GM23338 (cell line): ENCODE measurements at regions not wholly inside any gene's neighbourhood (a gene's known extent, or its start where the extent isn't known, plus 50 kb on each side); places are given as distances from the start of the nearest gene placed in this dataset.

Experiments used
- ATAC-seq: fragments of 200-7000 bp; cut with Tn5 transposase; 3 replicates; pipeline ENCODE4 v1.9.1; 2020
- DNase-seq: peaks from one replicate; pipeline ENCODE4 v3.0.0-alpha.2; 2015; ENCODE audit warnings: low spot score
- H2AFZ ChIP-seq: fragments of 200-600 bp; sonication (generic); 2 replicates; pipeline ENCODE4 v1.8.0; 2016; ENCODE audit warnings: antibody characterized with exemption, mild to moderate bottlenecking, moderate library complexity
- H3F3A ChIP-seq: fragments of 200-600 bp; sonication (generic); replicated peaks from 2 replicates; pipeline ENCODE4 v1.8.0; 2017; ENCODE audit warnings: antibody characterized with exemption, mixed run types, low read depth
- H3K27ac ChIP-seq: fragments of 200-600 bp; sonication (generic); 2 replicates; pipeline ENCODE4 v1.6.1; 2016; ENCODE audit warnings: low read depth
- H3K27me3 ChIP-seq: fragments of 200-600 bp; sonication (generic); 2 replicates; pipeline ENCODE4 v1.8.0; 2016; ENCODE audit warnings: mild to moderate bottlenecking, mixed run types, moderate library complexity; ENCODE audit not compliant: insufficient read depth
- H3K36me3 ChIP-seq: fragments of 200-600 bp; sonication (generic); 2 replicates; pipeline ENCODE4 v1.8.0; 2016; ENCODE audit warnings: mild to moderate bottlenecking; ENCODE audit not compliant: insufficient read depth
- H3K4me1 ChIP-seq: fragments of 200-600 bp; sonication (generic); 2 replicates; pipeline ENCODE4 v1.8.0; 2016; ENCODE audit warnings: mild to moderate bottlenecking, moderate library complexity; ENCODE audit not compliant: insufficient read depth
- H3K4me2 ChIP-seq: fragments of 200-600 bp; sonication (generic); 2 replicates; pipeline ENCODE4 v1.7.1; 2017; ENCODE audit warnings: mixed run types
- H3K4me3 ChIP-seq: fragments of 200-600 bp; sonication (generic); 2 replicates; pipeline ENCODE4 v1.6.1; 2016; ENCODE audit warnings: mixed run types
- H3K79me2 ChIP-seq: fragments of 200-600 bp; sonication (generic); replicated peaks from 2 replicates; pipeline ENCODE4 v1.8.0; 2017; ENCODE audit warnings: mild to moderate bottlenecking; ENCODE audit not compliant: insufficient read depth
- H3K9me2 ChIP-seq: fragments of 200-600 bp; sonication (generic); 2 replicates; pipeline ENCODE4 v1.8.0; 2017; ENCODE audit not compliant: insufficient read depth
- H4K20me1 ChIP-seq: fragments of 200-600 bp; sonication (generic); replicated peaks from 2 replicates; pipeline ENCODE4 v1.8.0; 2017; ENCODE audit warnings: mild to moderate bottlenecking; ENCODE audit not compliant: insufficient read depth
- H3K27ac Mint-ChIP-seq: 2 replicates; pipeline ENCODE4 v1.8.0; 2020; ENCODE audit warnings: inconsistent platforms, mild to moderate bottlenecking, moderate library complexity, mixed read lengths
- H3K27me3 Mint-ChIP-seq: 3 replicates; pipeline ENCODE4 v1.8.0; 2022; ENCODE audit warnings: low read depth, mild to moderate bottlenecking, moderate library complexity, mixed read lengths, inconsistent platforms; ENCODE audit not compliant: insufficient read depth, poor library complexity
- H3K36me3 Mint-ChIP-seq: 3 replicates; pipeline ENCODE4 v1.8.0; 2021; ENCODE audit warnings: low read depth, mild to moderate bottlenecking, inconsistent platforms, moderate library complexity, mixed read lengths
- H3K4me1 Mint-ChIP-seq: 3 replicates; pipeline ENCODE4 v1.8.0; 2020; ENCODE audit warnings: mild to moderate bottlenecking, inconsistent platforms, mixed read lengths
- H3K4me3 Mint-ChIP-seq: 3 replicates; pipeline ENCODE4 v1.8.0; 2021; ENCODE audit warnings: moderate library complexity, mild to moderate bottlenecking, inconsistent platforms, mixed read lengths
- H3K9me3 Mint-ChIP-seq: 3 replicates; pipeline ENCODE4 v1.8.0; 2020; ENCODE audit warnings: moderate library complexity, mild to moderate bottlenecking, inconsistent platforms, mixed read lengths
- CREB1 ChIP-seq: fragments of 250-450 bp; sonication (Bioruptor Pico); IDR thresholded peaks from 2 replicates; pipeline ENCODE4 v1.5.0; 2020; ENCODE audit warnings: low read depth, mild to moderate bottlenecking, moderate library complexity
- EZH2 ChIP-seq: fragments of 200-600 bp; sonication (generic); IDR thresholded peaks from one replicate; pipeline ENCODE4 v1.8.0; 2017; ENCODE audit warnings: antibody characterized with exemption, mild to moderate bottlenecking, low read depth; ENCODE audit not compliant: unreplicated experiment
- EZH2phosphoT487 ChIP-seq: fragments of 200-600 bp; sonication (generic); IDR thresholded peaks from one replicate; pipeline ENCODE4 v1.8.1; 2018; ENCODE audit warnings: antibody characterized with exemption; ENCODE audit not compliant: unreplicated experiment
- JUNB ChIP-seq: IDR thresholded peaks from one replicate; pipeline ENCODE4 v1.6.1; 2016; ENCODE audit warnings: antibody characterized with exemption; ENCODE audit not compliant: unreplicated experiment
- NANOG ChIP-seq: IDR thresholded peaks from 2 replicates; pipeline ENCODE4 v1.6.1; 2016; ENCODE audit warnings: antibody characterized with exemption, borderline replicate concordance
- POLR2AphosphoS5 ChIP-seq: IDR thresholded peaks from 2 replicates; pipeline ENCODE4 v1.6.1; 2016; ENCODE audit warnings: antibody characterized with exemption, low read depth
- STAT1 ChIP-seq: IDR thresholded peaks from one replicate; pipeline ENCODE4 v1.6.1; 2016; ENCODE audit warnings: antibody characterized with exemption; ENCODE audit not compliant: unreplicated experiment
- ZNF114 ChIP-seq: fragments of 250-450 bp; sonication (Bioruptor Pico); IDR thresholded peaks from 2 replicates; pipeline ENCODE4 v1.5.0; 2020; ENCODE audit warnings: mild to moderate bottlenecking, moderate library complexity
- ZNF331 ChIP-seq: fragments of 250-450 bp; sonication (Bioruptor Pico); IDR thresholded peaks from 2 replicates; pipeline ENCODE4 v1.5.0; 2020; ENCODE audit warnings: low read depth, mild to moderate bottlenecking, moderate library complexity
- TF ChIP-seq, protein P1 (sequence below): IDR thresholded peaks from one replicate; pipeline ENCODE4 v1.6.1; 2018; ENCODE audit warnings: antibody characterized with exemption; ENCODE audit not compliant: unreplicated experiment
- TF ChIP-seq, protein P2 (sequence below): fragments of 250-450 bp; sonication (Bioruptor Pico); IDR thresholded peaks from 2 replicates; pipeline ENCODE4 v1.5.0; 2020; ENCODE audit warnings: mild to moderate bottlenecking, moderate library complexity
- TF ChIP-seq, protein P3 (sequence below), 2 experiments: fragments of 200-600 bp in 1 of 2; sonication (generic) in 1 of 2; conservative IDR thresholded peaks; 2 replicates each; pipeline versions ENCODE4 v1.5.1 to v1.6.1; 2016 to 2017; ENCODE audit warnings: antibody characterized with exemption in 2 of 2, low read depth in 2 of 2, mild to moderate bottlenecking in 2 of 2, moderate library complexity in 1 of 2
- TF ChIP-seq, protein P4 (sequence below): IDR thresholded peaks from 2 replicates; pipeline ENCODE4 v1.6.1; 2016; ENCODE audit warnings: antibody characterized with exemption

DNA sequence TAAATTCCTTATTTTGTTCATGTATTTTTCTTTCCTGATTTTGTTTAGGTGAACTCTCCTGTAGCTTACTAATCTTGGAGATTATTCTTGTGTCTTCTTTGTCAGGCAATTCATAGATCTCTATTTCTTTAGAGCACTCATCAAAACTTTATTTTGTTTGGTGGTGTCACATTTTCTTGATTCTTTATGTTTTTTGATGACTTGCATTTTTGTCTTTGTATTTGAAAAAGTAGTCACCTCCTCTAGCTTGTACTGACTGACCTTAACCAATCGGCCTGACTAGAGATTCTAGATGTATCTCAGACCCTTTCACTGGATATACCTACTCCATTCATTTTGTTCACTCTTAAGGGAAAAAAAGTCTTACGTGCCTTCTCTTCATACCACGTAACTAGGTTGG, 986.3 kb upstream of the LRRTM1 start:
- Histone ChIP-seq H2AFZ (no peak overlapping the region), H3F3A (no peaks in the 10 kb centered on the region), H3K4me2 (no peak overlapping the region), H3K79me2 (no peaks in the 10 kb centered on the region), H4K20me1 (no peaks in the 10 kb centered on the region), H3K9me2 (0 out of 2 replicates have a peak, but pooled peaks cover 7% of the 10 kb centered on the region), H3K27me3 (no peaks in the 10 kb centered on the region), H3K36me3 (no peaks in the 10 kb centered on the region), H3K4me3 (no peak overlapping the region), H3K4me1 (no peaks in the 10 kb centered on the region), H3K27ac (no peak overlapping the region)
- H3K4me3 Mint-ChIP-seq: no peak overlapping the region
- no peak for ATAC-seq
- TF ChIP-seq ZNF114 (CRISPR knock-in tag) (no peak), JUNB (no peak), NANOG (no peak), EZH2phosphoT487 (no peak), POLR2AphosphoS5 (no peak), CREB1 (CRISPR knock-in tag) (no peak), ZNF331 (CRISPR knock-in tag) (no peak), STAT1 (no peak), EZH2 (no peak)
- TF ChIP-seq, protein P1, sequence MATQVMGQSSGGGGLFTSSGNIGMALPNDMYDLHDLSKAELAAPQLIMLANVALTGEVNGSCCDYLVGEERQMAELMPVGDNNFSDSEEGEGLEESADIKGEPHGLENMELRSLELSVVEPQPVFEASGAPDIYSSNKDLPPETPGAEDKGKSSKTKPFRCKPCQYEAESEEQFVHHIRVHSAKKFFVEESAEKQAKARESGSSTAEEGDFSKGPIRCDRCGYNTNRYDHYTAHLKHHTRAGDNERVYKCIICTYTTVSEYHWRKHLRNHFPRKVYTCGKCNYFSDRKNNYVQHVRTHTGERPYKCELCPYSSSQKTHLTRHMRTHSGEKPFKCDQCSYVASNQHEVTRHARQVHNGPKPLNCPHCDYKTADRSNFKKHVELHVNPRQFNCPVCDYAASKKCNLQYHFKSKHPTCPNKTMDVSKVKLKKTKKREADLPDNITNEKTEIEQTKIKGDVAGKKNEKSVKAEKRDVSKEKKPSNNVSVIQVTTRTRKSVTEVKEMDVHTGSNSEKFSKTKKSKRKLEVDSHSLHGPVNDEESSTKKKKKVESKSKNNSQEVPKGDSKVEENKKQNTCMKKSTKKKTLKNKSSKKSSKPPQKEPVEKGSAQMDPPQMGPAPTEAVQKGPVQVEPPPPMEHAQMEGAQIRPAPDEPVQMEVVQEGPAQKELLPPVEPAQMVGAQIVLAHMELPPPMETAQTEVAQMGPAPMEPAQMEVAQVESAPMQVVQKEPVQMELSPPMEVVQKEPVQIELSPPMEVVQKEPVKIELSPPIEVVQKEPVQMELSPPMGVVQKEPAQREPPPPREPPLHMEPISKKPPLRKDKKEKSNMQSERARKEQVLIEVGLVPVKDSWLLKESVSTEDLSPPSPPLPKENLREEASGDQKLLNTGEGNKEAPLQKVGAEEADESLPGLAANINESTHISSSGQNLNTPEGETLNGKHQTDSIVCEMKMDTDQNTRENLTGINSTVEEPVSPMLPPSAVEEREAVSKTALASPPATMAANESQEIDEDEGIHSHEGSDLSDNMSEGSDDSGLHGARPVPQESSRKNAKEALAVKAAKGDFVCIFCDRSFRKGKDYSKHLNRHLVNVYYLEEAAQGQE: no peak
- TF ChIP-seq, protein P2, sequence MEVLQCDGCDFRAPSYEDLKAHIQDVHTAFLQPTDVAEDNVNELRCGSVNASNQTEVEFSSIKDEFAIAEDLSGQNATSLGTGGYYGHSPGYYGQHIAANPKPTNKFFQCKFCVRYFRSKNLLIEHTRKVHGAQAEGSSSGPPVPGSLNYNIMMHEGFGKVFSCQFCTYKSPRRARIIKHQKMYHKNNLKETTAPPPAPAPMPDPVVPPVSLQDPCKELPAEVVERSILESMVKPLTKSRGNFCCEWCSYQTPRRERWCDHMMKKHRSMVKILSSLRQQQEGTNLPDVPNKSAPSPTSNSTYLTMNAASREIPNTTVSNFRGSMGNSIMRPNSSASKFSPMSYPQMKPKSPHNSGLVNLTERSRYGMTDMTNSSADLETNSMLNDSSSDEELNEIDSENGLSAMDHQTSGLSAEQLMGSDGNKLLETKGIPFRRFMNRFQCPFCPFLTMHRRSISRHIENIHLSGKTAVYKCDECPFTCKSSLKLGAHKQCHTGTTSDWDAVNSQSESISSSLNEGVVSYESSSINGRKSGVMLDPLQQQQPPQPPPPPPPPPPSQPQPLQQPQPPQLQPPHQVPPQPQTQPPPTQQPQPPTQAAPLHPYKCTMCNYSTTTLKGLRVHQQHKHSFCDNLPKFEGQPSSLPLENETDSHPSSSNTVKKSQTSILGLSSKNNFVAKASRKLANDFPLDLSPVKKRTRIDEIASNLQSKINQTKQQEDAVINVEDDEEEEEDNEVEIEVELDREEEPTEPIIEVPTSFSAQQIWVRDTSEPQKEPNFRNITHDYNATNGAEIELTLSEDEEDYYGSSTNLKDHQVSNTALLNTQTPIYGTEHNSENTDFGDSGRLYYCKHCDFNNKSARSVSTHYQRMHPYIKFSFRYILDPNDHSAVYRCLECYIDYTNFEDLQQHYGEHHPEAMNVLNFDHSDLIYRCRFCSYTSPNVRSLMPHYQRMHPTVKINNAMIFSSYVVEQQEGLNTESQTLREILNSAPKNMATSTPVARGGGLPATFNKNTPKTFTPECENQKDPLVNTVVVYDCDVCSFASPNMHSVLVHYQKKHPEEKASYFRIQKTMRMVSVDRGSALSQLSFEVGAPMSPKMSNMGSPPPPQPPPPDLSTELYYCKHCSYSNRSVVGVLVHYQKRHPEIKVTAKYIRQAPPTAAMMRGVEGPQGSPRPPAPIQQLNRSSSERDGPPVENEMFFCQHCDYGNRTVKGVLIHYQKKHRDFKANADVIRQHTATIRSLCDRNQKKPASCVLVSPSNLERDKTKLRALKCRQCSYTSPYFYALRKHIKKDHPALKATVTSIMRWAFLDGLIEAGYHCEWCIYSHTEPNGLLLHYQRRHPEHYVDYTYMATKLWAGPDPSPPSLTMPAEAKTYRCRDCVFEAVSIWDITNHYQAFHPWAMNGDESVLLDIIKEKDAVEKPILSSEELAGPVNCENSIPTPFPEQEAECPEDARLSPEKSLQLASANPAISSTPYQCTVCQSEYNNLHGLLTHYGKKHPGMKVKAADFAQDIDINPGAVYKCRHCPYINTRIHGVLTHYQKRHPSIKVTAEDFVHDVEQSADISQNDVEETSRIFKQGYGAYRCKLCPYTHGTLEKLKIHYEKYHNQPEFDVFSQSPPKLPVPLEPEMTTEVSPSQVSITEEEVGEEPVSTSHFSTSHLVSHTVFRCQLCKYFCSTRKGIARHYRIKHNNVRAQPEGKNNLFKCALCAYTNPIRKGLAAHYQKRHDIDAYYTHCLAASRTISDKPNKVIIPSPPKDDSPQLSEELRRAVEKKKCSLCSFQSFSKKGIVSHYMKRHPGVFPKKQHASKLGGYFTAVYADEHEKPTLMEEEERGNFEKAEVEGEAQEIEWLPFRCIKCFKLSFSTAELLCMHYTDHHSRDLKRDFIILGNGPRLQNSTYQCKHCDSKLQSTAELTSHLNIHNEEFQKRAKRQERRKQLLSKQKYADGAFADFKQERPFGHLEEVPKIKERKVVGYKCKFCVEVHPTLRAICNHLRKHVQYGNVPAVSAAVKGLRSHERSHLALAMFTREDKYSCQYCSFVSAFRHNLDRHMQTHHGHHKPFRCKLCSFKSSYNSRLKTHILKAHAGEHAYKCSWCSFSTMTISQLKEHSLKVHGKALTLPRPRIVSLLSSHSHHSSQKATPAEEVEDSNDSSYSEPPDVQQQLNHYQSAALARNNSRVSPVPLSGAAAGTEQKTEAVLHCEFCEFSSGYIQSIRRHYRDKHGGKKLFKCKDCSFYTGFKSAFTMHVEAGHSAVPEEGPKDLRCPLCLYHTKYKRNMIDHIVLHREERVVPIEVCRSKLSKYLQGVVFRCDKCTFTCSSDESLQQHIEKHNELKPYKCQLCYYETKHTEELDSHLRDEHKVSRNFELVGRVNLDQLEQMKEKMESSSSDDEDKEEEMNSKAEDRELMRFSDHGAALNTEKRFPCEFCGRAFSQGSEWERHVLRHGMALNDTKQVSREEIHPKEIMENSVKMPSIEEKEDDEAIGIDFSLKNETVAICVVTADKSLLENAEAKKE (CRISPR knock-in tag): no peak
- TF ChIP-seq, protein P3, sequence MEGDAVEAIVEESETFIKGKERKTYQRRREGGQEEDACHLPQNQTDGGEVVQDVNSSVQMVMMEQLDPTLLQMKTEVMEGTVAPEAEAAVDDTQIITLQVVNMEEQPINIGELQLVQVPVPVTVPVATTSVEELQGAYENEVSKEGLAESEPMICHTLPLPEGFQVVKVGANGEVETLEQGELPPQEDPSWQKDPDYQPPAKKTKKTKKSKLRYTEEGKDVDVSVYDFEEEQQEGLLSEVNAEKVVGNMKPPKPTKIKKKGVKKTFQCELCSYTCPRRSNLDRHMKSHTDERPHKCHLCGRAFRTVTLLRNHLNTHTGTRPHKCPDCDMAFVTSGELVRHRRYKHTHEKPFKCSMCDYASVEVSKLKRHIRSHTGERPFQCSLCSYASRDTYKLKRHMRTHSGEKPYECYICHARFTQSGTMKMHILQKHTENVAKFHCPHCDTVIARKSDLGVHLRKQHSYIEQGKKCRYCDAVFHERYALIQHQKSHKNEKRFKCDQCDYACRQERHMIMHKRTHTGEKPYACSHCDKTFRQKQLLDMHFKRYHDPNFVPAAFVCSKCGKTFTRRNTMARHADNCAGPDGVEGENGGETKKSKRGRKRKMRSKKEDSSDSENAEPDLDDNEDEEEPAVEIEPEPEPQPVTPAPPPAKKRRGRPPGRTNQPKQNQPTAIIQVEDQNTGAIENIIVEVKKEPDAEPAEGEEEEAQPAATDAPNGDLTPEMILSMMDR (conservative IDR thresholded peaks at IDR 0.05; ENCODE audit: low read depth in 2 of 2): no peak
- TF ChIP-seq, protein P4, sequence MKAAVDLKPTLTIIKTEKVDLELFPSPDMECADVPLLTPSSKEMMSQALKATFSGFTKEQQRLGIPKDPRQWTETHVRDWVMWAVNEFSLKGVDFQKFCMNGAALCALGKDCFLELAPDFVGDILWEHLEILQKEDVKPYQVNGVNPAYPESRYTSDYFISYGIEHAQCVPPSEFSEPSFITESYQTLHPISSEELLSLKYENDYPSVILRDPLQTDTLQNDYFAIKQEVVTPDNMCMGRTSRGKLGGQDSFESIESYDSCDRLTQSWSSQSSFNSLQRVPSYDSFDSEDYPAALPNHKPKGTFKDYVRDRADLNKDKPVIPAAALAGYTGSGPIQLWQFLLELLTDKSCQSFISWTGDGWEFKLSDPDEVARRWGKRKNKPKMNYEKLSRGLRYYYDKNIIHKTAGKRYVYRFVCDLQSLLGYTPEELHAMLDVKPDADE: no peak
- H3K27ac Mint-ChIP-seq: no peak overlapping the region
- no peak for DNase-seq
- H3K4me1 Mint-ChIP-seq: no peaks in the 10 kb centered on the region
- H3K36me3 Mint-ChIP-seq: peaks cover 4% of the 10 kb centered on the region; the same call in 1 of the 3 replicates
- H3K27me3 Mint-ChIP-seq: no peaks in the 10 kb centered on the region
- peaks cover 5% of the 10 kb centered on the region; the same call in 1 of the 3 replicates for H3K9me3 Mint-ChIP-seq
